GM21825 (cell line): ENCODE measurements at regions not wholly inside any gene's neighbourhood (a gene's known extent, or its start where the extent isn't known, plus 50 kb on each side); places are given as distances from the start of the nearest gene placed in this dataset.
A peak's percentile ranks its signal among the peaks of the same experiment; 100 is the strongest.

Source experiments
- ATAC-seq: cut with Tn5 transposase; IDR thresholded peaks from one replicate; pipeline ENCODE4 v1.9.1; 2021; ENCODE audit warnings: mild to moderate bottlenecking, moderate library complexity; ENCODE audit not compliant: unreplicated experiment

DNA sequence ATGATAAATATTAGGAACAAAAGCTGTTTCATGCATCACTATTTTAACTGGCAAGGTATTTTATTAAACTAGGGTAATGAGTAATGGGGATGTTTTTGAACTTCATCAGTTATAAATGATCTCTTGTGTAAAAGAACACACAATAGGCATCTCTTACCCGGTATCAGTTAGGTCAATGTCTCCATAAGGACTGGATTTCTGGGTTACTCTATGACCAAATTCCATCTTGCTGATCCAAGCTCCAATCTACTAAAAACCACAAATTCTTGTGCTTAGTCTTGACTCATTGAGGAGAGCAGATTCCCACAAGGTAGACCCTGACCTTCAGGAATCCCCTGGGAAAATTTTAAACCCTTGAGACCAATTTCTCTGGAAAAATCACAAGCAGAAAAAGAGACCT lies 1167.7 kb downstream of the XPNPEP1 start:
- no peak for ATAC-seq

DNA sequence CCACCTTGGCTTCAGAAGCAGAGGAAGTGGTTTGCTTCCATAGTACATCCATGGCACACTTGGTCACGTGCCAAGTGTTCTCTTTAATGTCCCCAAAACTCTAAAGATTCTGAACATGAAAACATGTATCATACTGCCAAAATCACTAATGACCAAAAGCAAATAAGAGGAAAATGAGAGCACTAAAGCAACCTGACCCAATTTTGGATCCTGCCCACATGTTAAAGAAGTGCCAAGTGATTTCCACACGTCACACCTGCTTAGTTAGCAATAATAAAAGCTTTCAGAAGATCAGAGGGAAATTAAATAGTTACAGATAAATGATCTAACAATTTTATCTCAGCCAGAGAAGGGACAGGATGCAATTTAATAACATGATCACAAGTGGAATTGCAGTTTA lies 1170.0 kb downstream of the XPNPEP1 start:
- ATAC-seq = no peak

DNA sequence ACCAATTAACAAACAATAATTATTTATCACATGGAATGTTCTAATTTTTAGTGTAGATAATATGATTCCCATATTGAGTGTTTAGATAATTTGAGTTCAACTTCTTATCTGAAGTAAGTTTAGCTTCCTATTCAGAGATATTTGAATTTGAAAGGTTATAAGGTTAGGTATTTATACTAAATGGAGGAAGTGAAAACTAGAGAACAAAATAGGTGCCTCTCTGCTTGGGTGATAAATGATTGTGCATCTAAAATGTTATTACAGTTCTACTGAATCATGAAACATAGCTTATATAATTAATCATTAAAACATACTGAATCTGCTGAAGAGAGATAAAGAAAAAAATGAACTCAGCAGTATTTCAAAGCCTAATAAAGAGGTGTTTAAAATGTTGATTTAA lies 1174.3 kb downstream of the XPNPEP1 start:
- peak; percentile 68 for ATAC-seq

DNA sequence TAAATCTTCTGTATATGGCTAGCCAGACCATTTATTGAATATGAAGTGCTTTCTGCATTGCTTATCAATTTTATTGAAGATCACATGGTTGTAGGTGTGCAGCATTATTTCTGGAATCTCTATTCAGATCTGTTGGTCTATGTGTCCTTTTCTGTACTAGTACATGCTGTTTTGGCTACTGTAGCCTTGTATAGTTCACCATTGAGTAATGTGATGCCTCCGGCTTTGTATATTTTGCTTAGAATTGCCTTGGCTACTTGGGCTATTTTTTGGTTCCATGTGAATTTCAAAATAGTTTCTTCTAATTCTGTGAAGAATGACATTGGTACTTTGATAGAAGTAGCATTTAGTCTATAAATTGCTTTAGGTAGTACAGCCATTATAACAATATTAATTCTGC lies 1187.2 kb downstream of the XPNPEP1 start:
- ATAC-seq = no peak

DNA sequence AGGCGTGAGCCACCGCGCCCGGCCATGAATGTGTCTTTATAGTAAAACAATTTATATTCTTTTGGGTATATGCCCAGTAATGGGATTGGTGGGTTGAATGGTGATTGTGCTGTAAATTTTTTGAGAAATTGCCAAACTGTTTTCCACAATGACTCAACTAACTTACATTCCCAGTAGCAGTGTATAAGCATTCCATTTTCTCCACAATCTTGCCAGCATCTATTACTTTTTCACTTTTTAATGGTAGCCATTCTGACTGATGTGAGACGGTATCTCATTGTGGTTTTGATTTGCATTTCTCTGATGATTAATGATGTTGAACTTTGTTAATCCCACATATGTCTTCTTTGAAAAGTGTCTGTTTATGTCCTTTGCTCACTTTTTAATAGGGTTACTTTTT lies 1187.9 kb downstream of the XPNPEP1 start:
- no peak for ATAC-seq

DNA sequence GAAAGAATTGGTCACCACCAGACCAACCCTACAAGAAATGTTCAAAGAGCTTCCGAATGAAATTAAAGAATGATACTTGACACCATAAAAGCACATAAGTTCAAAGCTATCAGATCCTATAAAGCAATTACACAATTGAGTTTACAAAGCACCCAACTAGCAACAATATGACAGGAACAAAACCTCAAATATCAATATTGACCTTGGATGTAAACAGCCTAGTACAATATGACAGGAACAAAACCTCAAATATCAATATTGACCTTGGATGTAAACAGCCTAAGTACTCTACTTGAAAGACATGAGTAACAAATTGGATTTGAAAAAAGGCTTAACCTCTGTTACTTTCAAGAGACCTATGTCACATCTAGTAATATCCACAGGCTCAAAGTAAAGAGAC lies 1201.4 kb downstream of the XPNPEP1 start:
- no peak for ATAC-seq

DNA sequence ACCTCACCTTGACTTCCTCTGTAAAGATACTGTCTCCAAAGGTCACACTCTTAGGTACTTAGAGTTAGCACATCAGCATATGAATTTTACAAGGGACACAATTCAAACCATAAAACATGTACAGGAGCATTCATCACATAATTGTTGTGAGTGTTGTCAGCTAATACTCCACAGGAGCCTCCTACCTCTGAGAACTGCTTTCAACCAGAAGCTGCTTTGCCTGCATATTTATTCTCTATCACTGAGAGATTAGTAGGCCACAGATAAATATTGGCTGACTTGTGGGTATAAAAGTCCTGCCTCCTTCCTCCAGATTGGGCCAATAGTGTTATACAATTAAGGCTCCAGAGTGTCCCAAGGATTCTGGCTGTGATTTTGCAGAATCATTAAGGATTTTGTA lies 1207.0 kb downstream of the XPNPEP1 start:
- no peak for ATAC-seq

DNA sequence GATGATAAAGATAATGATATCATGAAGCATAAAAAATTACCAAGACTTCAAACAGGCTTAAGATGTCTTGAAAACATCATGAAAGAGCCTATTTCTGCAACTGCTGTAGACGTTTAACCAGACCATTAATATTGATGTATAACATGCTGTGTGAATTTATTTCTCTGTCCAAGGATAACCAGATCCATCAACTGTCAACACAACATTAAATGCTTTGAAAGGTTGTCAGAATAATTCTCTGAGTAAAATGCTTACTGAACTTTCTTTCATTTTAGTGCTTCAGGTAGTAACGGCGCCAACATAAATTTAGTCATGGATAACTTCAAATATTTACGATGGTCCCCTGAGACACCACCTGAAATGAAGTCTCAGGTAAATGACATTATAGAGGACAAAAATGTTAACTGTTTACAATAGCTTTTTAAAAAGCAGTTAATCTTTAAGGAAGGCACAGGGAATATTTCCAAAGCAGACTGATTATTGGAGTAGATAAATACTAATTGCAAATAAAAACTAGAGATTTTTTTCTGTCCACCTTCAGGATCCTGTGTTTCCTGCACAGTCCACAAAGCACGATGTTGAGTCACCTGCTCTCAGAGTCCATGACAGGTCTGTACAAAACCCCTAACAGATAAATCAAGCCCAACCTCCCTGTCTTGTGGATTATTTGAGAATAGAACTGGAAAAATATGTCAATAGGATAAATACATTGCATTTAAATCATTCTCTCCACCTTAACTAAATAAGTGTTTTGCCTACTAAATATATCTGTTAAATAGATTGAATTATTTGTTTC lies 1213.2 kb downstream of the XPNPEP1 start:
- no peak for ATAC-seq

DNA sequence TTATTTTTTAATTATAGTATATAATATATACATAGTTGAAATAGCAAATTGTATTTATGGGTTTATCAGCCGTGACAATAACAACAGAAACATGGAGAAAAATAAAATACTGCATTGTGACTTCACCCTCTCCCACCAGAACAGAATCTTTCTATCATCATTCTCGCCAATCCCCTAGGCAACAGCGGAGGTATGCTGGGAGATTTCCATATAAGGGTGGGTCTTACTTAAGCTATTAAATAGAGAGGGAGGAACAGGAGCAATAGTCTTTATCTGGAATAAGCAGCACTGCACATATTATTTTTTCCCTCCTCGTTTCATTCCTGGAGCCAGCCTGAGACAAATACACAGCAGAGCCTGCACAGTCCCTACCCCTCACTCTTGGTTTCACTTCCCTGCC lies 1214.9 kb downstream of the XPNPEP1 start:
- no peak for ATAC-seq

DNA sequence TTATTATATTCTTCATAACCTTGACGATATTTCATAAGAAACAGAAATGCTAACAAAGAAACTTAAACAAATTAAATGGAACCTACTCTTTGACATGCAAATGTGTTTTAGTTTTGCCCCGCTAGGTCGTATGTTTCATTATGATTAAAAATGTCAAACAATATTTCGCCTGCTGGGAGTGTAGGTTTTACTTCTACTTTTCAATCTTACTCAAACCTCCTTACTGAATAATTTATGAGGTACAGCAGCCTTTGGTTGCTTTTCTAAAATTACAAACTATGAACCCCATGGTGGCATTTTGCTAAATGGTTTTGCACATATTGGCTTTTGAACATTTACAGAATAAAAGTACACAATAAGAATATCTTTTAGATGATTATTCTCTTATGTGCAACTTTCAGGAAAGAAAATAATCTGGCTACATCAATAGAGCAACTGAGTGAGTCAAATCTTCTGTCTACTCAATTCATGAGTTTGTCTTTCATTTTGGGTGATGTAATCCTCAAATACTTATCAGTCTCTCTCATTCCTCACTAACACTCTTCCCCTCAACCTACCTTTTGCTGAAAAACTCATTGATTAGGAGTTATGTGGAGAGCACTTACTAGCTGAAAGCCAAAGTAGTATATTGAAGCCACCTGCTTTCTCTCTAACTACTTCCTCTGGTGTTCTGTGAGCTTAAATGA lies 1226.4 kb downstream of the XPNPEP1 start:
- ATAC-seq = peak; percentile 89

DNA sequence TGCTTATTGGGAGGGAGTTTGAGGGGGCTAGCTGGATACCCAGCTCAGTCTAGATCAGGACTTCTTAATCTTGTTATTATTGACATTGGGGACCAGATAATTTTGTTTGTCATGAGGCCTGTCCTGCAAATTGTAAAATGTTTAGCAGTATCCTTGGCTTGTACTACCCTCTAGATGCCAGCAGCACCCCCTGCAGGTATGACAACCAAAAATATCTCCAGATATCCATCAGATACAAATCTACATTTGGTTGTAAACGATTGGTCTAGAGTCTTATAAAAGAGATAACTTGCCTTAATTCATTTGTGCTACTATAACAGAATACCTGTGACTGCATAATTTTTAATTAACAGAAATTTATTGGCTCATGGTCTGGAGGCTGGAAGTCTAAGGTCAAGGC lies 1232.2 kb downstream of the XPNPEP1 start:
- ATAC-seq = no peak

DNA sequence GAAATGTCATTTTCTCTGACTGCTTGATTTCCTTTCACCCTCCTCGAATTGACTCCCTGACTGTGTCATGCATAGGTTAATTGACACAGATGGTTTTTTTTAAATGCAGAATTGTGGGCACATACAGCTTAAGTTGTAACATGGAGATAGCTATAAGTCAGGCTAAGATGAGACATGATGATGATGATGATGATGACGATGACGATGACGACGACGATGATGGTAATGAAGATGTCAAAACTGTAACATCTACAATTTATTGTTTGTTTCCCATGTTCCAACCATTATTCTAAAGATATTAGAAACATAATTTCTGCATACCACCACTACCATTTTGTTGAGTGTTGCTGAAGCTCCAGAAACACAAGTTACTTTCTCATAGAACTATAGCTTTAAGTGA lies 1232.8 kb downstream of the XPNPEP1 start:
- no peak for ATAC-seq

DNA sequence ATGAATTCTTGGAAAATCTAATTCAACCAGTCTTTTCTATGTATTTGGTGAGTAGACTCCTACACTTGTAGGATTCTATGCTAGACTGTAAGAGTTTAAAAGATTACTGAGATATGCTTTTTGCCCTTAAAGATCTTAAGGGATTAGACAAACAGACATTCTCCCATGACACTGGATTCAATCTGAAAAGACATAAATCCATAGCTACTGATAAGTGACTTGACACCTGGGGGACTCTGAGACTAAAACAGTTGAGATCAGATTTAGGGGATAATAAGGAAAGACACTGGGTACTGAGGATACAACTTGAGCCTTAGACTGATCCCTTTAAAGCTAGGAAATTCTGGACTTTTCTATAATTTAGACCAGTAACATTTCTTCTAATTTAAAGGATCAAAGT lies 1233.4 kb downstream of the XPNPEP1 start:
- ATAC-seq = no peak

DNA sequence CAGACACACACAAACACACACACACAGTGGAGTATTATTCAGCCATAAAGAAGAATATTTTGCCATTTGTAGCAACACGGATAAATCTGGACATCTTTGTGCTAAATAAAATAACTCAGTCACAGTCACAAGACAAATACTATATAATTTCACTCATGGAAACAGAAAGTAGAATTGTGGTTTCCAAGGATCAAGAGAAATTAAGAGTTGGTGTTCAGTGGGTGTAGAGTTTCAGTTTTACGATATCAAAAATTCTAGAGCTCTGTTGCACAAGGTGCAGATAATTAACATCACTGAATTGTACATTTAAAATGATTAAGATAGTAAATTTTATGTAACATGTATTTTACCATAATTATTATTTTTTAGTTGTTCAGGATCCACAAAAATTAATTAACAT lies 1235.0 kb downstream of the XPNPEP1 start:
- ATAC-seq = no peak

DNA sequence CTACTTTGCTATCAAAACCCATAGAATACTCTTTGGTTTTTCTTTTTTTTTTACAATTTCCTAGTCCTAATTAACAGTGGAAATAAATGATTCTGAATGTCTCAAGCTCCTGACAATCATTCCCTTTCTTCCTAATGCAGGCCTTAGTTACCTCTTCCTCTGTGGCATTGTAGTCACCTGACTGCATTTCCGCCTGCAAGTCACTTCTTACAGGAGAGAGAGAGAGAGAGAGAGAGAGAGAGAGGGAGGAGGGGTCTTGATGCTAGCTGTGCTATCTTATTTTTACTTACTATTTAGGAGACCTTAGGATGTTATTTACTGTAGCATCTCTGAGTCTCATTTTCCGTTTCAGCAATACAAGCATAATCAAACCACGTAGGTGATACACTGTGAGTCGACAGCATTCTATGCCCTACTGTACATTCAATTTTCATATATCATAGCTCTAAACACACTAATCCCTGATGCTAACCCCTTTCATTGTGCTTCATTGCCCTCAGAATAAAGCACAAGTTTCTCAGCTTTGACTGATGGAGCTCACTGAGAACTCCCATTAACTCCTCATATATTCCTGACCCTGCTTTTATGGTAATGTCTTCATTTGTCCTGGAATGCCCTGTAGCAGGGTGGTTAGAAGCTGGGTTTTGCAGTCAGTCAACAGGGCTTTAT lies 1237.3 kb downstream of the XPNPEP1 start:
- ATAC-seq = no peak

DNA sequence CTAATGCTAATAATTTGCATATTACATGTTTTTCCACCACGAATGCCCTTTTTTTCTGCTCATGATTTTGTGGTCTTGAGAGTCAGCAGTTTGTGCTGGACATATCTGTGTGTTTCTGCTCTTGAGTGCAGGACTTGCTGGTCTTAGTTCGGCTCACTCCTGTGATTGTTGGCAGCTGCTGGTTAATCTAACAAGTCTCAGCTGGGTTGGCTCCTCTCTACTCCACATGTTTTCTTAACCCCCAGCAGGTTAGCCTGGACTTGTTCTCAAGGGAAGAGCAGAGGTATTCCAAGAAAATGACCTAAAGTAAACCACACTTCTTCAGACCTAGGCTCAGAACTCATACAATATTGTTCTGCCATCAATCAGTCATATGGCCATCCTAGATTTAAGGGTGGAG lies 1238.9 kb downstream of the XPNPEP1 start:
- ATAC-seq = no peak

DNA sequence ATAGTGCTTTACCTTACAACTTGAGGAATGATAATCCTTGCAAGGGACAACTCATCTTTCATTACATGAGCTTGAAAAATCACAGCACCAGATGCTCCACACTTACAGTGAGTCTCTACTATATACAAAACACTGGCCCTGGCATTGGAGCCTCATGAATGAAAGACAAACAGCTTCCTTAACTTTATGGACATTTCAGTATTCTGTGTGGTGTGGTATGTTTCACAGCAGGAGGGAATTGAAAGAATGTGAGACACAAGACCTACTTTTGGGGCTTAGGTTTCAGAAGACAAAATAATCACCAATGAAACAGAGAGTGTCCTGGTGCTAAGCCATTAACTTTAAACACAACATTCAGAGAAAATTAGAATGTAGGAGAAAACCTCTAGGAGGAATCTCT lies 1249.6 kb downstream of the XPNPEP1 start:
- no peak for ATAC-seq

DNA sequence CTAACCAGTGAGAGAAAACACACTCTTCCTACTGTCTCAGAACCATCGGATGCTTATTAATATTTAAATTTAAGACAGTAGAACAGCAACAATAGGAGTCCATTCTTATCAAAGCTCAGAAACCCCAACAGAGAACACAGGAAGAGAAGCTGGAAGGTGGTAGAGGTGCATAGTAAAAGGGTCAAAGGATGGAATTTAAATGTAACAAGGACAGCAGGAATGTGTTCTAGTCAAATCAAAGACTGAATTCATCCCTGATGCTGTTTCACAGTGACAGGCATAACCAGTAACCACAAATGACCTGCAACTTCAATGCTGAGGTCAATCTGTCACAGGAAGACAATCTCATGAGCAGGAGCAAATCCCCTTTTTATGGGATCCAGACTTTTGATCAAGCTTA lies 1259.7 kb downstream of the XPNPEP1 start:
- no peak for ATAC-seq

DNA sequence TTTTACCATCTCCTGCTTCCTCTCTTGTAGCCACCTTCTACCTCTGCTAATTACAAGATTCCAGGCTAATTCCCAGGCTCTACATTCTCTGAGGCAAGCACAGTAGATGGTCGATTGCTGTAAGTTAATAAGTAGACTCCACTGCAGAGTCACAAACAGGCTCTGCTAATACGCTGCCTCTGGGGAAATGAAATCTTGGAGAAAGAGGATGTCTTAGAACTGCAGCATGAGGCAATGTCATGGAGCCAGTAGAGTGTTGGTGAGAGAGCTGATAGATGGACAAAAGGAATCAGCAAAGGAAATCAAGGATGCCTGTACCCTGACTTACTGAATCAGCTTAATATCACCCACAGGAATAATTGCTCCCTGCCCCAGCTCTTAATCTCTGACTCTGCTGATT lies 1260.3 kb downstream of the XPNPEP1 start:
- no peak for ATAC-seq

DNA sequence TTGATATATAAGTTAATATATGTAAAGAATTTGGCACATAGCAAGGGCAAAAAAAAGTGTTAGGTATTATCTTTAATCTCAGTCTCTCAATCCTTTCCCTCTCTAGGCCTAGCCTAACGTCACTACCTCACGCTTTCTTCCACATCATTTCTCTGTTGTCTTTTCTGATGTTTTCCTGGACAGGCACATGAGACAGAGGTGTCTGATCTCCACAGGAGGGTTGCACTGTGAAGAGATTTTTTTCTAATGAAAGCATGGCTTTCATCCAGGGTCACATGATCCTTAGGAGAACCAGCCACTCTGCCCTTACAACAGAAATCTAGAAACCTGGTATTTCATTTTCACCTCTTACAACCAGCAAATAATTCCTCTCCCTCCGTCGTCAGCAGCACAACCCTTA lies 1268.3 kb downstream of the XPNPEP1 start:
- ATAC-seq = no peak

DNA sequence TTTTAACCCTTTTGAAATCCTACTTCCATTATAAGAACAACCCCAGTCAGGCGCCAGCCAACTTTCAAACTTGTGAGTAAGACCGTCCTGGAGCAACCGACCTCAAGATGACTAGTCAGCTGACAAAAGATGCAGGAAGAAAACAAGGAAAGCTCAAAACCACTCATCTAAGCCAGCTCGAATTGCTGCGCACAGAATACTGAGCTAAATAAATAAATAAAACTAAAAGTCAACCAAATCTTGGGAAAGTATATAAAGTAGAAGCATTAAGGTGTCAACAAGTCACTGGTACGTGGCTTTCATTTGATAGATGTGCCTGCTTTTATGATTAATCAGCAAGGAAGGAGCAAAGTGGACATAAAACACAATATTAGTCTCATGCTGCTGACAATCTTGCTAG lies 1269.8 kb downstream of the XPNPEP1 start:
- no peak for ATAC-seq

DNA sequence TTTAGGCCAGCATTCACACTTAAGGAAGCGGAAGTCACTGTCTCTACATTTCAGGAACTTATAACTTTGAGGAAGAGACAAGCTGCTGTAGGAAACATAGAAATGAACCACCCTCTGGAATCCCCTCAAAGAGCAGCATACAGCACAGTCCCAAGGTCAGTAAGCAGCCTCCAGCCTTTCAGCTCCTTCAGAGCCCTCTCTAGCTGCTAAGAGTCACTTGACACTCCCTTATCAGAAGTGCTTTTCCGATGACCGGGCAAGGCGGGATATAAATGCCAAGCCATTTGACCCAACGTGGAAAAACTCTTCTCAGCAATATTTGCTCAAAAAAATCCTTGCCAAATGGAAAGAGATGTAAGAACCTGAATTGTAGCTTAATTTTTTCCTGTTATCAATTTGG lies 1284.3 kb downstream of the XPNPEP1 start:
- ATAC-seq = no peak
